HEK293 (cell line): ENCODE measurements at regions not wholly inside any gene's neighbourhood (a gene's known extent, or its start where the extent isn't known, plus 50 kb on each side); places are given as distances from the start of the nearest gene placed in this dataset.

ENCODE experiments used
- CTCF ChIA-PET: fragments of 350-600 bp; formaldehyde crosslinking; extraction: SDS; loops from one replicate; lab custom pipeline; 2021; ENCODE audit warnings: antibody characterized with exemption; lab: Yijun Ruan, JAX
- POLR2A ChIA-PET: fragments of 300-600 bp; formaldehyde crosslinking; extraction: SDS; loops from one replicate; lab custom pipeline; 2020; ENCODE audit warnings: antibody characterized with exemption, inconsistent platforms; lab: Yijun Ruan, JAX
- H3K27ac ChIP-seq: fragments of 200-500 bp; sonication (Bioruptor generic); 2 replicates; pipeline ENCODE4 v1.5.1; 2014; ENCODE audit warnings: low read depth, low read length, control low read depth, inconsistent platforms; ENCODE audit errors: extremely low read depth
- H3K36me3 ChIP-seq, 2 experiments: fragments of 200-500 bp in 1 of 2; sonication (Bioruptor generic) in 1 of 2; 1 replicate in 1 of 2; 2 replicates in 1 of 2; pipeline ENCODE4 v1.5.1; 2014 to 2017; ENCODE audit warnings: inconsistent platforms in 2 of 2, low read length in 2 of 2; ENCODE audit not compliant: control insufficient read depth in 2 of 2, insufficient read depth in 1 of 2
- H3K4me1 ChIP-seq: fragments of 200-500 bp; sonication (Bioruptor generic); 2 replicates; pipeline ENCODE4 v1.5.1; 2014; ENCODE audit warnings: mild to moderate bottlenecking, low read length, inconsistent platforms; ENCODE audit not compliant: control insufficient read depth, insufficient read depth
- H3K4me3 ChIP-seq: 2 replicates; pipeline ENCODE4 v1.5.1; 2011; ENCODE audit warnings: low read depth, mild to moderate bottlenecking, control low read depth, low read length, moderate library complexity
- H3K9me3 ChIP-seq: fragments of 200-500 bp; sonication (Bioruptor generic); 2 replicates; pipeline ENCODE4 v1.5.1; 2014; ENCODE audit warnings: low read depth, low read length, inconsistent platforms; ENCODE audit not compliant: control insufficient read depth, insufficient read depth
- BCL6B ChIP-seq: fragments of 450-650 bp; formaldehyde crosslinking; IDR thresholded peaks from 2 replicates; pipeline ENCODE4 v1.5.1; 2017; ENCODE audit warnings: missing biosample characterization, missing genetic modification characterization
- KLF10 ChIP-seq: fragments of 450-650 bp; IDR thresholded peaks from 2 replicates; pipeline ENCODE4 v1.5.1; 2018; ENCODE audit warnings: missing biosample characterization, mild to moderate bottlenecking, missing genetic modification characterization
- KLF8 ChIP-seq: fragments of 450-650 bp; formaldehyde crosslinking; IDR thresholded peaks from 2 replicates; pipeline ENCODE4 v1.5.1; 2016; ENCODE audit warnings: missing biosample characterization, missing genetic modification characterization
- PRDM6 ChIP-seq: fragments of 450-650 bp; formaldehyde crosslinking; IDR thresholded peaks from 2 replicates; pipeline ENCODE4 v1.5.1; 2017; ENCODE audit warnings: missing biosample characterization, missing genetic modification characterization
- REST ChIP-seq: fragments of 450-650 bp; formaldehyde crosslinking; IDR thresholded peaks from 2 replicates; pipeline ENCODE4 v1.5.1; 2016; ENCODE audit warnings: missing biosample characterization, missing genetic modification characterization
- ZBTB48 ChIP-seq: fragments of 450-650 bp; formaldehyde crosslinking; IDR thresholded peaks from 2 replicates; pipeline ENCODE4 v1.5.1; 2016; ENCODE audit warnings: missing biosample characterization, missing genetic modification characterization
- ZBTB7A ChIP-seq: fragments of 450-650 bp; formaldehyde crosslinking; IDR thresholded peaks from 2 replicates; pipeline ENCODE4 v1.5.1; 2016; ENCODE audit warnings: low read depth, missing biosample characterization, missing genetic modification characterization
- ZFHX2 ChIP-seq: fragments of 450-650 bp; formaldehyde crosslinking; conservative IDR thresholded peaks from 2 replicates; pipeline ENCODE4 v1.5.1; 2016; ENCODE audit warnings: missing biosample characterization, missing genetic modification characterization
- ZNF114 ChIP-seq: fragments of 450-650 bp; formaldehyde crosslinking; IDR thresholded peaks from 2 replicates; pipeline ENCODE4 v1.5.0; 2017; ENCODE audit warnings: missing biosample characterization, missing genetic modification characterization
- ZNF121 ChIP-seq: fragments of 450-650 bp; formaldehyde crosslinking; IDR thresholded peaks from 2 replicates; pipeline ENCODE4 v1.5.1; 2016; ENCODE audit warnings: missing biosample characterization, missing genetic modification characterization
- ZNF155 ChIP-seq: fragments of 450-650 bp; formaldehyde crosslinking; IDR thresholded peaks from 2 replicates; pipeline ENCODE4 v1.5.1; 2016; ENCODE audit warnings: missing biosample characterization, missing genetic modification characterization
- ZNF239 ChIP-seq: fragments of 450-650 bp; formaldehyde crosslinking; IDR thresholded peaks from 2 replicates; pipeline ENCODE4 v1.5.1; 2016; ENCODE audit warnings: missing biosample characterization, missing genetic modification characterization
- ZNF394 ChIP-seq: fragments of 450-650 bp; formaldehyde crosslinking; IDR thresholded peaks from 2 replicates; pipeline ENCODE4 v1.5.1; 2016; ENCODE audit warnings: missing biosample characterization, missing genetic modification characterization, mild to moderate bottlenecking, moderate library complexity, borderline replicate concordance
- ZNF404 ChIP-seq: fragments of 450-650 bp; formaldehyde crosslinking; IDR thresholded peaks from 2 replicates; pipeline ENCODE4 v1.5.1; 2017; ENCODE audit warnings: missing biosample characterization, missing genetic modification characterization
- ZNF571 ChIP-seq: fragments of 450-650 bp; formaldehyde crosslinking; IDR thresholded peaks from 2 replicates; pipeline ENCODE4 v1.5.0; 2017; ENCODE audit warnings: missing biosample characterization, missing genetic modification characterization
- ZNF621 ChIP-seq: fragments of 450-650 bp; formaldehyde crosslinking; IDR thresholded peaks from 2 replicates; pipeline ENCODE4 v1.5.1; 2017; ENCODE audit warnings: missing biosample characterization, missing genetic modification characterization
- ZNF629 ChIP-seq: fragments of 450-650 bp; formaldehyde crosslinking; IDR thresholded peaks from 2 replicates; pipeline ENCODE4 v1.5.1; 2017; ENCODE audit warnings: missing biosample characterization, missing genetic modification characterization
- ZNF639 ChIP-seq: fragments of 450-650 bp; formaldehyde crosslinking; IDR thresholded peaks from 2 replicates; pipeline ENCODE4 v1.5.1; 2016; ENCODE audit warnings: missing biosample characterization, missing genetic modification characterization
- ZNF664 ChIP-seq: fragments of 450-650 bp; formaldehyde crosslinking; IDR thresholded peaks from 2 replicates; pipeline ENCODE4 v1.5.1; 2016; ENCODE audit warnings: missing biosample characterization, missing genetic modification characterization
- ZNF692 ChIP-seq: fragments of 450-650 bp; formaldehyde crosslinking; IDR thresholded peaks from 2 replicates; pipeline ENCODE4 v1.5.1; 2016; ENCODE audit warnings: missing biosample characterization, missing genetic modification characterization
- ZNF704 ChIP-seq: fragments of 450-650 bp; formaldehyde crosslinking; IDR thresholded peaks from 2 replicates; pipeline ENCODE4 v1.5.1; 2016; ENCODE audit warnings: missing biosample characterization, missing genetic modification characterization
- ZNF837 ChIP-seq: fragments of 450-650 bp; formaldehyde crosslinking; IDR thresholded peaks from 2 replicates; pipeline ENCODE4 v1.5.1; 2016; ENCODE audit warnings: missing biosample characterization, missing genetic modification characterization
- ZSCAN23 ChIP-seq: fragments of 450-650 bp; formaldehyde crosslinking; IDR thresholded peaks from 2 replicates; pipeline ENCODE4 v1.5.1; 2016; ENCODE audit warnings: missing biosample characterization, missing genetic modification characterization
- ZSCAN4 ChIP-seq: fragments of 450-650 bp; formaldehyde crosslinking; IDR thresholded peaks from 2 replicates; pipeline ENCODE4 v1.5.1; 2017; ENCODE audit warnings: missing biosample characterization, missing genetic modification characterization

- Histone ChIP-seq H3K4me3 (no peak overlapping the region), H3K9me3 (no peaks in the 10 kb centered on the region), H3K27ac (no peak overlapping the region), H3K4me1 (no peaks in the 10 kb centered on the region), H3K36me3 (no peaks in the 10 kb centered on the region)
- TF ChIP-seq REST: no peak
- no peak for TF ChIP-seq ZBTB7A (tag by site-specific recombination)
- no peak for TF ChIP-seq ZSCAN4
- no peak for TF ChIP-seq ZNF404 (tag by site-specific recombination)
- no peak for TF ChIP-seq ZNF121 (tag by site-specific recombination)
- no peak for TF ChIP-seq ZNF629 (tag by site-specific recombination)
- TF ChIP-seq ZSCAN23 (tag by site-specific recombination): no peak
- no peak for TF ChIP-seq ZNF394 (tag by site-specific recombination)
- no peak for TF ChIP-seq KLF10 (tag by site-specific recombination)
- no peak for TF ChIP-seq BCL6B (tag by site-specific recombination)
- TF ChIP-seq ZNF692: no peak
- TF ChIP-seq ZNF571: no peak
- TF ChIP-seq ZNF639 (tag by site-specific recombination): no peak
- no peak for TF ChIP-seq ZNF155 (tag by site-specific recombination)
- POLR2A ChIA-PET: interaction anchor here (0.6 kb wide), 1 partner anchor 164 kb away, joined by 3 read pairs; no protein-coding TSS in a partner anchor
- CTCF ChIA-PET: no interaction called here
These were observed 132.1 kb upstream of the TSHZ2 start for GRCh38 chr20:52840041-52840440.

GRCh38 chr20:52838510-52839241 is 133.5 kb upstream of the TSHZ2 start:
- Histone ChIP-seq H3K36me3 (no peaks in the 10 kb centered on the region), H3K4me3 (no peak overlapping the region), H3K9me3 (no peaks in the 10 kb centered on the region), H3K27ac (no peak overlapping the region), H3K4me1 (no peaks in the 10 kb centered on the region)
- POLR2A ChIA-PET: no interaction called here
- CTCF ChIA-PET: interaction anchor here (0.6 kb wide), 1 partner anchor 26 kb away, joined by 4 read pairs; no protein-coding TSS in a partner anchor
- no peak for TF ChIP-seq ZNF114
- no peak for TF ChIP-seq ZBTB48 (tag by site-specific recombination)
- no peak for TF ChIP-seq ZNF704 (tag by site-specific recombination)
- TF ChIP-seq ZFHX2 (tag by site-specific recombination): no peak
- no peak for TF ChIP-seq PRDM6
- TF ChIP-seq KLF8 (tag by site-specific recombination): no peak
- no peak for TF ChIP-seq ZNF837 (tag by site-specific recombination)
- TF ChIP-seq ZNF621: no peak
- no peak for TF ChIP-seq ZNF664 (tag by site-specific recombination)
- no peak for TF ChIP-seq ZNF239 (tag by site-specific recombination)
